ENCODE measurements at regions not wholly inside any gene's neighbourhood (a gene's known extent, or its start where the extent isn't known, plus 50 kb on each side); places are given as distances from the start of the nearest gene placed in this dataset.

- TF ChIP-seq, protein P1, sequence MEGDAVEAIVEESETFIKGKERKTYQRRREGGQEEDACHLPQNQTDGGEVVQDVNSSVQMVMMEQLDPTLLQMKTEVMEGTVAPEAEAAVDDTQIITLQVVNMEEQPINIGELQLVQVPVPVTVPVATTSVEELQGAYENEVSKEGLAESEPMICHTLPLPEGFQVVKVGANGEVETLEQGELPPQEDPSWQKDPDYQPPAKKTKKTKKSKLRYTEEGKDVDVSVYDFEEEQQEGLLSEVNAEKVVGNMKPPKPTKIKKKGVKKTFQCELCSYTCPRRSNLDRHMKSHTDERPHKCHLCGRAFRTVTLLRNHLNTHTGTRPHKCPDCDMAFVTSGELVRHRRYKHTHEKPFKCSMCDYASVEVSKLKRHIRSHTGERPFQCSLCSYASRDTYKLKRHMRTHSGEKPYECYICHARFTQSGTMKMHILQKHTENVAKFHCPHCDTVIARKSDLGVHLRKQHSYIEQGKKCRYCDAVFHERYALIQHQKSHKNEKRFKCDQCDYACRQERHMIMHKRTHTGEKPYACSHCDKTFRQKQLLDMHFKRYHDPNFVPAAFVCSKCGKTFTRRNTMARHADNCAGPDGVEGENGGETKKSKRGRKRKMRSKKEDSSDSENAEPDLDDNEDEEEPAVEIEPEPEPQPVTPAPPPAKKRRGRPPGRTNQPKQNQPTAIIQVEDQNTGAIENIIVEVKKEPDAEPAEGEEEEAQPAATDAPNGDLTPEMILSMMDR (IDR thresholded peaks at IDR 0.05) = no peak
- TF ChIP-seq EP300 (IDR thresholded peaks at IDR 0.05) = no peak
Observed at GRCh38 chr7:68119411-68119810, 1122.8 kb downstream of the TYW1 start.
